Raji (cell line): ENCODE measurements at regions not wholly inside any gene's neighbourhood (a gene's known extent, or its start where the extent isn't known, plus 50 kb on each side); places are given as distances from the start of the nearest gene placed in this dataset.

Experiments
- POLR2A ChIP-seq: IDR thresholded peaks from 2 replicates; pipeline ENCODE4 v1.6.1; 2011; ENCODE audit warnings: low read depth, low read length, control low read depth; ENCODE audit not compliant: insufficient read depth

GRCh38 chr7:149655784-149656183 lies 117.6 kb downstream of the ZNF467 start:
- no peak for TF ChIP-seq POLR2A

DNA sequence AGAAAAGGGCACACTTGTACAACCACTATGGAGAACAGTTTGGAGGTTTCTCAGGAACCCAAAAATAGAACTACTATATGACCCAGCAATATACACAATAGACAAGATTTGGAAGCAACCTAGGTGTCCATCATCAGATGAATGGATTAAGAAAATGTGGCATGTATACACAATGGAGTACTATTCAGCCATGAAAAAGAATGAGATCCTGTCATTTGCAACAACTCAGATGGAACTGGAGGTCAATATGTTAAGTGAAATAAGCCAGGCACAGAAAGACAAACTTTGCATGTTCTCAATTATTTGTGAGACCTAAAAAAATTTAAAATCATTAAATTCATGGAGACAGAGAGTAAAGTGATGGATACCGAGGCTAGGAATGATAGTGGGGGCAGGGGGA lies 118.8 kb downstream of the ZNF467 start:
- TF ChIP-seq POLR2A = no peak

DNA sequence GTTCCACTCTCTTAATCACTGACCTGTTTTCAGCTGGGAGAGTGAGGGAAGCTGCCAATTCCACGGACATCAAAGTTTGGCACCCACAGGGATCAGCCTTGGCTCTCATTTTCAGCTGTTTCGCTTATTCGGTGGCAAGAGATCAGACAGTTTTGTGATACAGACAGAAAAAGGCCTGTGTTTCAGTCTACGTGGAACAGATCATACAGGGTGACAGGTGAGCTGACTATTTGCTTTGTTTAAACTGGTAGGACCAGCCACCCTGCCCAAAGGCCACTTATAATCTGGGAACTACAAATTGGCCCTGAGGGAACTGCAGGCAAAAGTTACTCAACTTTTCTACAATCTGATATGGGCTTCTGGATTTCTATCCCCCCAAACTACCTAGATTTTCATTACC lies 128.6 kb downstream of the ZNF467 start:
- TF ChIP-seq POLR2A = no peak

DNA sequence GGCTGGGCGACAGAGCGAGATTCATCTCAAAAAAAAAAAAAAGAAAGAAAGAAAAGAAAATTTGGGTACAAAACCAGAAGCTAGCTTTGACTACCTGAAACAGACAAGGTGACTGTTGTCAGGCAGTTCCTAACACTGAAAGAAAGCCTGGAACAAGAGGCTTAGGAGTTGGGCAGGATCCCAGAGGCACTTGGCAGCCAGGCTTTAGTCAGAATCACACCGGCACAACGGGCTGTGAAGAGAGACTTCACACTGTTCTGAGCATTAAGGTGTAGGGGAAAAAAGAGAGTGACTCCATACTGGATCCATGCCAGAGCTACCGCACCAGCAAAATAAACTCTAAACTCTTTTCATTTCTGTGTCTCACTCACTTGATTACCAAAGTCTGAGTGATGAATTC lies 130.8 kb downstream of the ZNF467 start:
- TF ChIP-seq POLR2A = no peak

DNA sequence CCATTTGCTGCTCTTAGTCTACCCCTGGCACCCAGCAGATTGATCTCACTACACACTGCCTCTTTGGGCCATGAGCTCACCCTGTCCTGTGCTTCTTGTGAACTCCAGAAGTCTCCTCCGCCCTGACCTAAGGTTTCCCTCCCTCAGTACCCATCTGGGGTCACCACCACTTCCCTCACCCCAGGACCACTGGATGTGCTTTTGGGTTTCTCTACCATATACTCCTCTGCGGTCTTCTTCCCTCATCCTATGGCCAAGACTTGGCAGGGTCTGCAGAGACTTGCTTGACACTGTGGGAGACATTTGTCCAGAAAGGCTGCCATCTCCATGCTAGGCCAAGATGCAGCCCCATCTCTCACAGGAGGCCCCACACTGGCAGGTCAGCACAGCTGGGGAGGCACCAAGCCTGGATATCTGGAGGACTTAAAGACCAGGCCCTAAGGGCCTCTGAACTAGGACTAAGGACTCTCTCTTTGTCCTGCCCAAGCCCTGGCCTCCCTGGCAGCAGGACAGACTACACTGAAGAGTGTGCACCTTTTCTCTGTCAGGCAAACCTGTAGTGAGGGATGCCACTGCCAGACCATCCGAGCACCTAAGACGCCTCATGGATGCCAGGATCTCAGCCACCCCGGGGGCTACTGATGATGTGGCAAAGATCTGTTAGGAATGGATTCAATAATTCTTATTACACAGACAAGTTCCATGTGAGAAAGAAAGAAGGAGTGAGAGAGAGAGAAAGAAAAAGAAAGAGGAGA lies 134.6 kb downstream of the ZNF467 start:
- TF ChIP-seq POLR2A = no peak

DNA sequence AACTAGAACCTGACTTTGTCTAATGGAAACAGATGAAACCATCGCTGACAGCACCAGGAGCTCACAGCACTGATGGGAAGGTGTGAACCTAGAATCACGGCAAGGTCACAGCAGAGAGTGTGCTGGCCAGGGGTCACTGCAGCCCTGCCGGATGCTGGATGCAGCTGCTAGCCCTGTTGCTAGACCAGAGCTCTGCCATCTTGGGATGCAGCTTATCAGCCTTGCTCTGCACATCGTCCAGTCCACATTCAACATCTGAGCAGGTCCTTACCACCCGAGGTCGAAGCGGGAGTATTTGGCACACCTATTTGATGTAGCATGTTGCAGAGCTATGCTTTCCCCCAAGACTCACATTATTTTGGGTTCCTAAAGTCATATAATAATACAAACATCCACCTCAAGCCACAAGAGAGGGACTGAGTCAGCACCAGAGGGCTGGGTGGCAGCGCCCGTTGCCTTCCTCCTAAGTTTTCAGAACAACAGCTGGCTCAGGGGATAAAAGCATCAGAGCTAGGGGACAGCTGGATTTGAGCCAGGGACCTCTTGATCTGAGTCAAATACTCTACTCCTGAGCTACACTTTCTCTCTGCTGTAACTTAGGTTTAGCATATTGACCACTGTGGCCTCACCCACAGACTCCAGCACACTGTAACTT lies 135.3 kb downstream of the ZNF467 start:
- no peak for TF ChIP-seq POLR2A

DNA sequence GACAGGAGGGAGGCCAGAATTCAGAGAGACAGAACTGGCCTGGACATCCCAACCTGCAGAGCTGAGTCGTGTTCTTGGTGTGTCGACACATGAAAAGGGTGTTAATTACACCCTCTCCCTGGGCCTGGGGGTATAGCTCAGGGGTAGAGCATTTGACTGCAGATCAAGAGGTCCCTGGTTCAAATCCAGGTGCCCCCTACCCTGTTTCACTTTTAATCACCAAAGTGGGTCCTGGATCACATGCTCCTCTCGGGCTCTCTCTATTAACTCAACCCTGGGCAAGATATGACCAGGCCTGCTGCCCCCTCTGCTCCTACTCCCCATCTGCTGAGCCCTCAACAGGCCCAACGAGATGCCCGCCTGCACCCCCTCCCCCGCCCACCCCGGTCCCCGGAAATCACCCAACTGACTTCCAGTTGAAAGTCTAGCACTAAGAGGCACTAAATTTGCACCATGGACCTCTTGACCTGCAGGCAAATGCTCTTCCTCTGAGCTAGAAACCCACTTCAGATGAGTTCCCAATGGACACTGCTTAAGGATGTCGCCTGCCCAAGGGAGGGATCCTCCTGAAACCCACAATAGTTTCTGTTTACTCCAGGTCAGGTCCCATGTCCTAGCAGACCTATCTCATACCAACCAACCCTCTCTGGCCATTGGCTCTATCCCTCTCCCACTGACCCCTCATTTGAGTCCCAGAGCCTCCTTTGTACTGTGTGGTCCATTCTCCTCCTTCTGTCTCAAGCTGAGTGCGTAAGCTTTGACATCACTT lies 137.6 kb downstream of the ZNF467 start:
- no peak for TF ChIP-seq POLR2A

DNA sequence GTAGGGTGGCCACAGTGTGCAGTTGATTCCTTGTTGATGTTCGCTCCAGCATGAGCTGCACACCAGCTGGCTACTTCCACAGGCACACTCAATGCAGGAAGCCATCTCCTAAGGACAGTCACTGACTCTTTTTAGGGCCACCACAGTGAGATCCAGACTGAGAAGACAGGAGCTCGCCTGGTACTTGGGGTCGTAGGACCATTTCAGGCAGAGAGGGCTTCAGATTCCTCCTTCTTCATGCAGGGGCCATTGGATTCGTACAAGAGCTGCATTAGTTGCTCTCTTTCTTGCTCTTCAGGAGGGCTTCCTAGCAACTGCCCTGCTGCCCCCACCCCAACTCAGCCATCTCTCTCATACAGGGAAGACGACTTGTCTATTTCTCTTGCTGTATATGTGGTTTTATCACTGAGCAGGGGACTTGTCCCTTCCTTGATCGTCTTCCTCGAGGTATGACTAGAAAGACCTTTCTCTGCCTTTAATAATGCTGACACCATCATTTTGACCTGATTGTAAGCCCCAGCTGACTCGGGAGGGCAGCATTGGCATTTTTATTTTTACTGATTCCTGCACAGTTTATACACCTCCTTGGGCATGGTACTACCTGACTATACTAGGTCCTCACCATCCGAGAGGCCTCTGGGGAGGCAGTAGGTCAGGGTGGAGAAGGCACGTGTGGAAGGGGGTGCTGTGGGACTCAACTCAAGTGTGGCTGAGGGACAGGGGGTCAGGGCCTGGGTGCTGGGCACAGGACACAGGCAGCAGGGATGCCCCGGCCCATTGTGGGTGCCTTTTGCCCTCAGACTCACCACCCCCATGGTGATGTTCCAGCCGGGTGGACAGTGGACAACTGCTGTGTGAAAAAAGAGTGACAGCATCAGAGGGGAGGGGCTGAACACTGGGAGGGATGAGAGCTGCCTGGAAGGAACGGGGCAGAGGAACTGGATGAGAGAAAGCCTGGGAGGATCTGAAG lies 136.7 kb upstream of the ZNF746 start:
- no peak for TF ChIP-seq POLR2A

DNA sequence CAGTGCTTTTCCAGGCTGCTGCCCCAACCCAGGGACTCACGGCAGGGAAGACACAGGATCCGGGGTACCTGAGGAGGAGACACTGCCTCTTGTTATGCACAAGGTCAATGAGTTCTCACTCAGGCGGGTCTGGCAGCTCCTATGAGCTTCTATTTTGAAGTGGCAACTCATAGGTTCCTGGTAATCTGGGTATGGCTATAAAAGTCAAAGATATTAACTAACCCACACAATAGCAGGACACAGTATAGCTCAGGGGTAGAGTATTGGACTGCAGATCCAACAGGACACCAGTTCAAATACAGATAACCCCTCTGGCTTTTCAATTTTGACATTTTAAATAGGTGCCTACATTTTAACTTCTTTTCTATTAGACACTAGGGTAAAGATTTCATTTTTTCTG lies 130.3 kb upstream of the ZNF746 start:
- no peak for TF ChIP-seq POLR2A

GRCh38 chr7:149626972-149627371 lies 129.4 kb upstream of the ZNF746 start:
- TF ChIP-seq POLR2A = no peak

GRCh38 chr7:149625947-149626392 lies 128.4 kb upstream of the ZNF746 start:
- no peak for TF ChIP-seq POLR2A

DNA sequence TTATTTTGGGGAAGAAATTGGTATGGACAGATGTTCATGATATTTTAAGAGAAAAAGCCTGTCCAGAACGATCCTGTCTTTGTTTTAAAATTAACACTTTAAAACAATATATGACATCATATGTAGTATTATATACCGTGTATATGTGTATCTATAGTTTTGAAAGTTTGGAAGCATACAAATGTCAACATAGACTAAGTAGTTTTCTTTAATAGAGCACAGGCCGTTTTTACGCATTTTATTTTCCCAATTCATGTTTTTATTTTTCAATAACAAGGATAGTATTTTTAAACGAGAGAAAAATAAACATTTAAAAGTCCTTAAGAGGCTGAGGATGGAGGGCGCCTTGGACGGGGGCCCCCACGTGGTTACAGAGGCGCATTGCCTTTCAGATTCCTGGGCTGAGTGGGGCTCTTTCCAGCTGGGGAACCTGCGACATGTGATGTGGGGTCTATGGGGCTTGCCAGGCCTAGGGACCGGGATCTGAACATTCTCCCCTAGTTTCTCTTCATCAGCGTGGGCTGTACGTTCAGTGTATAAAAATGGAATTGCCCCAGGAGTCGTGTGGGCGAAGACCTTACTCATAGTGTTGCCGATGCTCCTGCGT lies 127.8 kb upstream of the ZNF746 start:
- no peak for TF ChIP-seq POLR2A

- TF ChIP-seq POLR2A = peak; percentile 88
Observed at GRCh38 chr7:149624419-149625339, 127.1 kb upstream of the ZNF746 start.
